K562 (cell line): ENCODE measurements at regions not wholly inside any gene's neighbourhood (a gene's known extent, or its start where the extent isn't known, plus 50 kb on each side); places are given as distances from the start of the nearest gene placed in this dataset.

ENCODE experiments used
- ATAC-seq: fragments of 200-7000 bp; cut with Tn5 transposase; 3 replicates; pipeline ENCODE4 v1.9.1; 2020; ENCODE audit warnings: moderate library complexity
- BruUV-seq: library from RNA; stranded (reverse); fragments of 400-500 nt; replicated peaks from 2 replicates; lab custom pipeline; 2021; lab: Mats Ljungman, UMichigan
- CTCF ChIA-PET: fragments of 300-600 bp; formaldehyde crosslinking; extraction: SDS; loops from one replicate; lab custom pipeline; 2021; ENCODE audit warnings: low intra/inter-chr PET ratio; lab: Yijun Ruan, JAX
- POLR2A ChIA-PET: fragments of 300-600, 350-650 bp; sonication (Branson Sonifier 250); formaldehyde crosslinking; extraction: SDS; loops from one replicate; lab custom pipeline; 2021; ENCODE audit warnings: antibody characterized with exemption, inconsistent platforms; lab: Yijun Ruan, JAX
- DNase-seq, 4 experiments: peaks; one replicate each; pipeline versions ENCODE4 v3.0.0 to v3.0.0-alpha.2; 2011 to 2018; ENCODE audit warnings: low spot score in 3 of 4, mixed read lengths in 3 of 4; ENCODE audit errors: extremely low read depth in 1 of 4
- FAIRE-seq: peaks from 2 replicates; lab custom pipeline; 2011; peaks lifted over from hg19 to GRCh38; lab: Jason Lieb, UNC
- H2AFZ ChIP-seq: 2 replicates; pipeline ENCODE4 v1.6.0; 2011; ENCODE audit warnings: low read depth, low read length, control low read depth, inconsistent platforms
- H3K27ac ChIP-seq: fragments of 200-600 bp; 3 replicates; pipeline ENCODE4 v1.8.0; 2011; ENCODE audit warnings: low read depth, mild to moderate bottlenecking, control low read depth, inconsistent platforms, low read length, moderate library complexity, mixed read lengths; ENCODE audit errors: extremely low read depth
- H3K27me3 ChIP-seq, 2 experiments: fragments of 300-600 bp in 1 of 2; 2 replicates in 1 of 2; 3 replicates in 1 of 2; pipeline versions ENCODE4 v1.6.0 to v1.8.0; 2011; ENCODE audit warnings: inconsistent platforms in 2 of 2, low read length in 2 of 2, mild to moderate bottlenecking in 1 of 2, mixed read lengths in 1 of 2, moderate library complexity in 1 of 2; ENCODE audit not compliant: control insufficient read depth in 2 of 2, insufficient read depth in 2 of 2
- H3K36me3 ChIP-seq: fragments of 300-600 bp; 3 replicates; pipeline ENCODE4 v1.8.0; 2011; ENCODE audit warnings: mild to moderate bottlenecking, low read length, inconsistent platforms; ENCODE audit not compliant: control insufficient read depth, insufficient read depth
- H3K4me1 ChIP-seq, 2 experiments: fragments of 200-600 bp in 1 of 2; replicated peaks in 1 of 2; 2 replicates in 1 of 2; 3 replicates in 1 of 2; pipeline versions ENCODE4 v1.5.1 to v1.8.0; 2011; ENCODE audit warnings: inconsistent platforms in 2 of 2, low read length in 2 of 2, mild to moderate bottlenecking in 1 of 2, mixed read lengths in 1 of 2, moderate library complexity in 1 of 2; ENCODE audit not compliant: control insufficient read depth in 2 of 2, insufficient read depth in 2 of 2
- H3K4me2 ChIP-seq: 2 replicates; pipeline ENCODE4 v1.6.1; 2011; ENCODE audit warnings: low read length, control low read depth, inconsistent platforms, mixed read lengths; ENCODE audit not compliant: insufficient read depth
- H3K4me3 ChIP-seq: fragments of 200-600 bp; sonication (generic), shearing (Covaris generic); 2 replicates; pipeline ENCODE4 v1.5.1; 2016; ENCODE audit warnings: control low read depth, inconsistent platforms
- H3K79me2 ChIP-seq: fragments of 200-600 bp; 3 replicates; pipeline ENCODE4 v1.8.0; 2011; ENCODE audit warnings: low read length, inconsistent platforms; ENCODE audit not compliant: control insufficient read depth, insufficient read depth
- H3K9ac ChIP-seq, 2 experiments: 2 replicates each; pipeline versions ENCODE4 v1.6.0 to v1.6.1; 2011; ENCODE audit warnings: low read depth in 2 of 2, low read length in 2 of 2, control low read depth in 1 of 2, inconsistent platforms in 1 of 2, mild to moderate bottlenecking in 1 of 2, mixed read lengths in 1 of 2; ENCODE audit not compliant: insufficient read depth in 1 of 2
- H3K9me1 ChIP-seq: one replicate; pipeline ENCODE4 v1.6.0; 2011; ENCODE audit warnings: inconsistent platforms, mild to moderate bottlenecking, low read length, moderate library complexity; ENCODE audit not compliant: control insufficient read depth, insufficient read depth
- H3K9me3 ChIP-seq: replicated peaks from 2 replicates; pipeline ENCODE4 v1.5.1; 2011; ENCODE audit warnings: low read depth, low read length, inconsistent platforms; ENCODE audit not compliant: control insufficient read depth, insufficient read depth
- H4K20me1 ChIP-seq: replicated peaks from 2 replicates; pipeline ENCODE4 v1.6.1; 2011; ENCODE audit warnings: low read length, inconsistent platforms, mixed read lengths; ENCODE audit not compliant: control insufficient read depth, insufficient read depth
- CEBPB ChIP-seq: fragments of 450-650 bp; IDR thresholded peaks from 2 replicates; pipeline ENCODE4 v1.6.1; 2016; ENCODE audit warnings: missing genetic modification characterization, missing compliant biosample characterization
- CSDE1 ChIP-seq, 2 experiments: fragments of 450-650 bp; IDR thresholded peaks; 2 replicates each; pipeline ENCODE4 v1.6.1; 2016; ENCODE audit warnings: mild to moderate bottlenecking in 1 of 2
- DEAF1 ChIP-seq: fragments of 450-650 bp; formaldehyde crosslinking; IDR thresholded peaks from 2 replicates; pipeline ENCODE4 v1.4.0; 2020; ENCODE audit warnings: mild to moderate bottlenecking, moderate library complexity
- DIDO1 ChIP-seq: fragments of 450-650 bp; IDR thresholded peaks from 2 replicates; pipeline ENCODE4 v1.6.1; 2016; ENCODE audit warnings: low read depth, missing biosample characterization, missing genetic modification characterization
- GABPA ChIP-seq: fragments of 200-800 bp; sonication (Bioruptor generic); conservative IDR thresholded peaks from 2 replicates; pipeline ENCODE4 v1.6.1; 2016; ENCODE audit warnings: low read depth, missing genetic modification characterization, missing compliant biosample characterization
- HMG20A ChIP-seq: fragments of 450-650 bp; formaldehyde crosslinking; conservative IDR thresholded peaks from 2 replicates; pipeline ENCODE4 v1.4.0; 2020; ENCODE audit warnings: mild to moderate bottlenecking, mixed read lengths
- PRMT5 ChIP-seq: sonication (generic); formaldehyde crosslinking; IDR thresholded peaks from 2 replicates; pipeline ENCODE4 v1.5.0; 2020; ENCODE audit warnings: missing genetic modification reagents
- PTBP1 ChIP-seq: fragments of 200-400 bp; formaldehyde crosslinking; IDR thresholded peaks from 2 replicates; pipeline ENCODE4 v1.6.1; 2017; ENCODE audit warnings: low read depth, low read length
- RNF219 ChIP-seq: fragments of 250-450 bp; sonication (Bioruptor Pico); IDR thresholded peaks from 2 replicates; pipeline ENCODE4 v1.5.0; 2022; ENCODE audit warnings: mild to moderate bottlenecking
- STAT5A ChIP-seq: IDR thresholded peaks from 2 replicates; pipeline ENCODE4 v1.6.1; 2012; ENCODE audit warnings: low read length, inconsistent platforms, borderline replicate concordance
- TARDBP ChIP-seq: fragments of 450-650 bp; IDR thresholded peaks from 2 replicates; pipeline ENCODE4 v1.6.1; 2016
- ZBTB17 ChIP-seq: fragments of 450-650 bp; formaldehyde crosslinking; IDR thresholded peaks from 2 replicates; pipeline ENCODE4 v1.4.0; 2020; ENCODE audit warnings: mild to moderate bottlenecking
- ZBTB26 ChIP-seq: fragments of 450-650 bp; formaldehyde crosslinking; IDR thresholded peaks from 2 replicates; pipeline ENCODE4 v1.4.0; 2022; ENCODE audit warnings: missing genetic modification characterization
- ZNF165 ChIP-seq: fragments of 250-450 bp; sonication (Bioruptor Pico); IDR thresholded peaks from 2 replicates; pipeline ENCODE4 v1.4.0; 2020; ENCODE audit warnings: borderline replicate concordance
- ZNF347 ChIP-seq: fragments of 450-650 bp; formaldehyde crosslinking; IDR thresholded peaks from 2 replicates; pipeline ENCODE4 v1.4.0; 2020; ENCODE audit warnings: low read depth, mild to moderate bottlenecking, moderate library complexity
- ZNF444 ChIP-seq: fragments of 250-450 bp; sonication (Bioruptor Pico); IDR thresholded peaks from 2 replicates; pipeline ENCODE4 v1.4.0; 2020; ENCODE audit warnings: mild to moderate bottlenecking, moderate library complexity
- WGBS: fragments of 100-300 bp; shearing (Covaris generic); methylation state at CpG from one replicate; pipeline ENCODE4 v1.1.6; 2016; ENCODE audit warnings: low coverage, mixed read lengths; ENCODE audit not compliant: insufficient coverage; ENCODE audit errors: missing lambda C conversion rate; 5-methylcytosine and 5-hydroxymethylcytosine counted together
- in situ Hi-C: fragments of 300-500 bp; cut with MboI; formaldehyde crosslinking; loops from 4 replicates; pipeline ENCODE4 v1.15.0; 2018; ENCODE audit warnings: inconsistent platforms, mixed read lengths
- intact Hi-C: fragments of 100-400 bp; cut with micrococcal nuclease; formaldehyde crosslinking; loops from 2 replicates; pipeline ENCODE4 v1.14.2; 2022

GRCh38 chr4:78693777-78694456 lies 82.2 kb upstream of the BMP2K start:
- H3K36me3 ChIP-seq, result no peaks in the 10 kb centered on the region
- in situ Hi-C loops, result loop anchor here (5.0 kb wide), 1 partner anchor 82 kb away; no protein-coding TSS in a partner anchor
- peak; percentile 72; the same call in 1 of the 2 replicates for TF ChIP-seq DIDO1 (tag)
- TF ChIP-seq ZBTB17 (CRISPR knock-in tag), result peak; percentile 96
- peak; percentile 47; the same call in 1 of the 2 replicates for TF ChIP-seq STAT5A
- TF ChIP-seq PTBP1, result no peak
- TF ChIP-seq ZNF165 (CRISPR knock-in tag), result peak; percentile 98
- no peak for TF ChIP-seq TARDBP
- no peak for TF ChIP-seq PRMT5
- peak; percentile 47 for TF ChIP-seq GABPA (tag)
- peak; percentile 86; the same call in 1 of the 2 replicates for TF ChIP-seq DEAF1
- peak; percentile 95 for TF ChIP-seq ZNF444
- peak; percentile 94 for TF ChIP-seq RNF219 (CRISPR knock-in tag)
- TF ChIP-seq HMG20A (CRISPR knock-in tag), result peak; percentile 94
- peak; percentile 65; the same call in 1 of the 2 replicates for TF ChIP-seq ZNF347 (CRISPR knock-in tag)
- 0 out of 2 replicates have a peak, but pooled peaks have one; percentile 75 for TF ChIP-seq ZBTB26 (CRISPR knock-in tag)
- TF ChIP-seq CSDE1 (IDR thresholded peaks at IDR 0.05), result no peak
- peak; percentile 95 for TF ChIP-seq CEBPB

More at GRCh38 chr4:78693777-78694456, 82.2 kb upstream of the BMP2K start:
- peak overlapping the region; percentile 73 for H3K27ac ChIP-seq
- no peak overlapping the region for H2AFZ ChIP-seq
- WGBS, result 0% methylated on average over 2 of the region's 2 CpGs
- no peaks in the 10 kb centered on the region for H4K20me1 ChIP-seq
- FAIRE-seq (peak; percentile 55), ATAC-seq (peak; percentile 21), DNase-seq (peak in 2 of 4 experiments; percentile 46 to 73)
- CTCF ChIA-PET, result no interaction called here
- POLR2A ChIA-PET, result interaction anchor here (1.5 kb wide), 1 partner anchor 11 kb away, joined by 6 read pairs; no protein-coding TSS in a partner anchor
- no peaks in the 10 kb centered on the region for H3K79me2 ChIP-seq
- intact Hi-C loops, result loop anchor here (1.0 to 2.0 kb wide), 5 partner anchors 23 to 170 kb away; no protein-coding TSS in a partner anchor
- H3K4me2 ChIP-seq, result peak overlapping the region; percentile 10; the same call in 1 of the 2 replicates
- no peaks in the 10 kb centered on the region for H3K27me3 ChIP-seq
- peak overlapping the region in 1 of 2 experiments; percentile 47; a peak in 2 of 4 replicates for H3K9ac ChIP-seq
- no peaks in the 10 kb centered on the region for H3K9me3 ChIP-seq
- no peak overlapping the region for H3K4me3 ChIP-seq
- H3K9me1 ChIP-seq, result no peaks in the 10 kb centered on the region
- no TSS peak for BruUV-seq
- H3K4me1 ChIP-seq, result peaks cover 32 to 69% of the 10 kb centered on the region in 2 experiments
